ENCODE measurements at regions not wholly inside any gene's neighbourhood (a gene's known extent, or its start where the extent isn't known, plus 50 kb on each side); places are given as distances from the start of the nearest gene placed in this dataset.

DNA sequence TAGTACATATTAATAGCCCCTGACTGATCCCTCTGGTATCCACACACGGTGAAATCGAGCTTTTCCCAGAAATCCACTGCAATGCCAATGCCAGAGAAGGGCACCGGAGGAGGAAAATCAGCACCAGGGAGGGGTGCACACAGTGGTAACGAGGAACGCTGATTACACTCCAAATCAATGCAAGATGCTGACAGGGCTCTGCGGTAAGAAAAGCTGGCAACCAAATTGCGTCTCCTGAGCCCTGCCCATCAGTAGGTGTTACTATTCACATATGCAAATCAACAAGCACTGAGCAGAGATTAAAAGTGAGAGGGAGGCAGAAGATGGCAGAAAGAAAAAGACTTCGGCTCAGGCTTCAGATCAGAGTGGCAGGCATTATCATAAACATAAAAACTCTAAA lies 159.1 kb downstream of the RPS29 start:
- Histone ChIP-seq H3K27ac (ENCODE audit: low read depth in 1 of 2, low read length in 2 of 2) (no peak overlapping the region), H3K79me2 (ENCODE audit: insufficient read depth, low read length) (no peaks in the 10 kb centered on the region), H3K4me3 (replicated peaks in 1 of 3; ENCODE audit: low read depth in 2 of 3, low read length in 3 of 3) (no peak overlapping the region), H3K9me3 (replicated peaks in 1 of 2; ENCODE audit: control insufficient read depth in 1 of 2, insufficient read depth in 1 of 2, low read length in 2 of 2) (peaks cover 11 to 13% of the 10 kb centered on the region in 2 donors), H3K9ac (ENCODE audit: insufficient read depth, low read length, poor library complexity, severe bottlenecking) (no peak overlapping the region), H3K4me2 (replicated peaks; ENCODE audit: extremely low read depth, low read length, poor library complexity, severe bottlenecking) (no peak overlapping the region), H4K20me1 (ENCODE audit: insufficient read depth, low read length) (no peaks in the 10 kb centered on the region), H3K4me1 (ENCODE audit: control insufficient read depth in 1 of 2, insufficient read depth in 2 of 2, low read length in 2 of 2) (no peaks in the 10 kb centered on the region), H2AFZ (ENCODE audit: insufficient read depth, low read depth, low read length, poor library complexity, severe bottlenecking) (no peak overlapping the region), H3K36me3 (replicated peaks in 1 of 2; ENCODE audit: control insufficient read depth in 1 of 2, insufficient read depth in 2 of 2, low read length in 2 of 2) (no peaks in the 10 kb centered on the region), H3K27me3 (ENCODE audit: control insufficient read depth in 2 of 2, insufficient read depth in 2 of 2, low read length in 2 of 2) (no peaks in the 10 kb centered on the region)
- no peak for DNase-seq
- H3K4me3 Mint-ChIP-seq, result no peak overlapping the region
- H3K36me3 Mint-ChIP-seq, result no peaks in the 10 kb centered on the region
- no peak overlapping the region for H3K27ac Mint-ChIP-seq
- TF ChIP-seq, protein P1, sequence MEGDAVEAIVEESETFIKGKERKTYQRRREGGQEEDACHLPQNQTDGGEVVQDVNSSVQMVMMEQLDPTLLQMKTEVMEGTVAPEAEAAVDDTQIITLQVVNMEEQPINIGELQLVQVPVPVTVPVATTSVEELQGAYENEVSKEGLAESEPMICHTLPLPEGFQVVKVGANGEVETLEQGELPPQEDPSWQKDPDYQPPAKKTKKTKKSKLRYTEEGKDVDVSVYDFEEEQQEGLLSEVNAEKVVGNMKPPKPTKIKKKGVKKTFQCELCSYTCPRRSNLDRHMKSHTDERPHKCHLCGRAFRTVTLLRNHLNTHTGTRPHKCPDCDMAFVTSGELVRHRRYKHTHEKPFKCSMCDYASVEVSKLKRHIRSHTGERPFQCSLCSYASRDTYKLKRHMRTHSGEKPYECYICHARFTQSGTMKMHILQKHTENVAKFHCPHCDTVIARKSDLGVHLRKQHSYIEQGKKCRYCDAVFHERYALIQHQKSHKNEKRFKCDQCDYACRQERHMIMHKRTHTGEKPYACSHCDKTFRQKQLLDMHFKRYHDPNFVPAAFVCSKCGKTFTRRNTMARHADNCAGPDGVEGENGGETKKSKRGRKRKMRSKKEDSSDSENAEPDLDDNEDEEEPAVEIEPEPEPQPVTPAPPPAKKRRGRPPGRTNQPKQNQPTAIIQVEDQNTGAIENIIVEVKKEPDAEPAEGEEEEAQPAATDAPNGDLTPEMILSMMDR (IDR thresholded peaks at IDR 0.05), result no peak
- H3K9me3 Mint-ChIP-seq, result peaks cover 5 to 12% (median 10%) of the 10 kb centered on the region in 7 donors
- H3K4me1 Mint-ChIP-seq, result no peaks in the 10 kb centered on the region
- intact Hi-C loops (cut with micrococcal nuclease), result no loop called here
- WGBS (ENCODE audit: insufficient coverage), result 54% methylated on average over 4 of the region's 8 CpGs
- H3K27me3 Mint-ChIP-seq (ENCODE audit: low read depth in 3 of 3), result peaks cover 2 to 5% (median 3%) of the 10 kb centered on the region in 3 donors

DNA sequence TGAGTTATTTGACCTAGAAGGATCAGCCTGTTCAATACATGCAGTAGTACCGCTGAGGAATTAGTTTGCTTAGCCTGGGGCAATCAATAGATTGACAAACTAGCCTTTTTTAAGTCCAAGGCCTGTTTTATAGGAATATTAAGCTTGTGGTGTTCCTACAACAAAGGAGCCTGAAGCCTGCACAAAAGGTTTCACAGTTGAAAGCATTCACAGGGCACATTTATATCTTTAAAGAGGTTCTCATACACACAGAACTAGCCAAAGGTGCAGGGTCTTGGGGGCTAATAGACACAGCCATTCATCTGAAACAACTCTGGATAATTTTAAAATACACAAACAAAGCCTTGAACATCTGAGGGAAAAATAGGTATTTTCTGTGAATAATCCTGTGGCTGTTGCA lies 160.3 kb downstream of the RPS29 start:
- Mint-ChIP-seq H3K9me3 (peaks cover 0 to 6% (median 2%) of the 10 kb centered on the region in 7 donors), H3K4me1 (no peaks in the 10 kb centered on the region), H3K27ac (no peak overlapping the region), H3K4me3 (no peak overlapping the region), H3K36me3 (no peaks in the 10 kb centered on the region), H3K27me3 (ENCODE audit: low read depth in 3 of 3) (peaks cover 2 to 5% (median 3%) of the 10 kb centered on the region in 3 donors)
- no peaks in the 10 kb centered on the region for H3K4me1 ChIP-seq (ENCODE audit: control insufficient read depth in 1 of 2, insufficient read depth in 2 of 2, low read length in 2 of 2)
- H3K4me3 ChIP-seq (replicated peaks in 1 of 3; ENCODE audit: low read depth in 2 of 3, low read length in 3 of 3), result no peak overlapping the region
- H4K20me1 ChIP-seq (ENCODE audit: insufficient read depth, low read length), result no peaks in the 10 kb centered on the region
- H3K36me3 ChIP-seq (replicated peaks in 1 of 2; ENCODE audit: control insufficient read depth in 1 of 2, insufficient read depth in 2 of 2, low read length in 2 of 2), result no peaks in the 10 kb centered on the region
- WGBS (ENCODE audit: insufficient coverage), result no CpG with 5 or more reads among the region's 1 CpG
- TF ChIP-seq, protein P1 (IDR thresholded peaks at IDR 0.05), result no peak
- no peak overlapping the region for H2AFZ ChIP-seq (ENCODE audit: insufficient read depth, low read depth, low read length, poor library complexity, severe bottlenecking)
- no peaks in the 10 kb centered on the region for H3K79me2 ChIP-seq (ENCODE audit: insufficient read depth, low read length)
- H3K9ac ChIP-seq (ENCODE audit: insufficient read depth, low read length, poor library complexity, severe bottlenecking), result no peak overlapping the region
- intact Hi-C loops (cut with micrococcal nuclease), result no loop called here
- no peak overlapping the region for H3K27ac ChIP-seq (ENCODE audit: low read depth in 1 of 2, low read length in 2 of 2)
- DNase-seq, result no peak
- no peaks in the 10 kb centered on the region for H3K27me3 ChIP-seq (ENCODE audit: control insufficient read depth in 2 of 2, insufficient read depth in 2 of 2, low read length in 2 of 2)
- H3K9me3 ChIP-seq (replicated peaks in 1 of 2; ENCODE audit: control insufficient read depth in 1 of 2, insufficient read depth in 1 of 2, low read length in 2 of 2), result peaks cover 4 to 9% of the 10 kb centered on the region in 2 donors
- no peak overlapping the region for H3K4me2 ChIP-seq (replicated peaks; ENCODE audit: extremely low read depth, low read length, poor library complexity, severe bottlenecking)
